IMR-90 (cell line): ENCODE measurements at regions not wholly inside any gene's neighbourhood (a gene's known extent, or its start where the extent isn't known, plus 50 kb on each side); places are given as distances from the start of the nearest gene placed in this dataset.

Source experiments
- ATAC-seq: fragments of 200-7000 bp; cut with Tn5 transposase; 2 replicates; pipeline ENCODE4 v1.9.1; 2020; ENCODE audit warnings: low read depth, mild to moderate bottlenecking, moderate library complexity
- BruUV-seq: library from RNA; stranded (reverse); fragments of 400-500 nt; replicated peaks from 2 replicates; lab custom pipeline; 2021; lab: Mats Ljungman, UMichigan
- CTCF ChIA-PET: fragments of 300-600 bp; formaldehyde crosslinking; extraction: SDS; loops from one replicate; lab custom pipeline; 2021; ENCODE audit warnings: antibody characterized with exemption; lab: Yijun Ruan, JAX
- POLR2A ChIA-PET: fragments of 300-600 bp; sonication (Branson Sonifier 250); formaldehyde crosslinking; loops from one replicate; lab custom pipeline; 2022; ENCODE audit warnings: antibody characterized with exemption; ENCODE audit not compliant: unreplicated experiment; lab: Charles Lee
- DNase-seq: peaks from one replicate; pipeline ENCODE4 v3.0.0; 2013
- H2AFZ ChIP-seq: replicated peaks from 2 replicates; pipeline ENCODE3; 2013; ENCODE audit warnings: low read length, mild to moderate bottlenecking; ENCODE audit not compliant: poor library complexity
- H2AK5ac ChIP-seq: 2 replicates; pipeline ENCODE4 v1.6.1; 2013; ENCODE audit warnings: low read depth, low read length, inconsistent platforms
- H2AK9ac ChIP-seq: replicated peaks from 2 replicates; pipeline ENCODE3; 2013; ENCODE audit warnings: mild to moderate bottlenecking, low read depth, low read length, moderate library complexity; ENCODE audit not compliant: poor library complexity
- H2BK120ac ChIP-seq: 2 replicates; pipeline ENCODE4 v1.6.1; 2013; ENCODE audit warnings: low read depth, low read length, inconsistent platforms
- H2BK15ac ChIP-seq: 3 replicates; pipeline ENCODE4 v1.6.1; 2013; ENCODE audit warnings: low read depth, low read length, inconsistent platforms
- H2BK20ac ChIP-seq: 2 replicates; pipeline ENCODE4 v1.6.1; 2013; ENCODE audit warnings: low read depth, mild to moderate bottlenecking, inconsistent platforms, low read length, moderate library complexity
- H2BK5ac ChIP-seq: 2 replicates; pipeline ENCODE4 v1.6.1; 2013; ENCODE audit warnings: mild to moderate bottlenecking, low read depth, low read length, inconsistent platforms; ENCODE audit not compliant: poor library complexity, severe bottlenecking
- H3K14ac ChIP-seq: replicated peaks from 2 replicates; pipeline ENCODE4 v1.6.1; 2013; ENCODE audit warnings: low read depth, low read length, inconsistent platforms
- H3K18ac ChIP-seq: 2 replicates; pipeline ENCODE4 v1.6.1; 2013; ENCODE audit warnings: low read depth, low read length, control low read depth
- H3K23ac ChIP-seq: 2 replicates; pipeline ENCODE4 v1.6.1; 2013; ENCODE audit warnings: low read depth, low read length, inconsistent platforms
- H3K27ac ChIP-seq: 2 replicates; pipeline ENCODE4 v1.5.1; 2013; ENCODE audit warnings: mild to moderate bottlenecking, control low read depth, low read length; ENCODE audit not compliant: insufficient read depth
- H3K27me3 ChIP-seq: 2 replicates; pipeline ENCODE4 v1.6.1; 2013; ENCODE audit warnings: low read length; ENCODE audit not compliant: control insufficient read depth, insufficient read depth
- H3K36me3 ChIP-seq: 2 replicates; pipeline ENCODE4 v1.6.1; 2013; ENCODE audit warnings: low read length, mixed read lengths; ENCODE audit not compliant: control insufficient read depth, insufficient read depth
- H3K4ac ChIP-seq: 2 replicates; pipeline ENCODE4 v1.6.1; 2013; ENCODE audit warnings: low read depth, low read length, inconsistent platforms
- H3K4me1 ChIP-seq: 2 replicates; pipeline ENCODE4 v1.6.1; 2013; ENCODE audit warnings: low read length, mixed read lengths; ENCODE audit not compliant: control insufficient read depth, insufficient read depth
- H3K4me2 ChIP-seq: 2 replicates; pipeline ENCODE4 v1.6.1; 2013; ENCODE audit warnings: low read depth, mild to moderate bottlenecking, control low read depth, low read length, moderate library complexity
- H3K4me3 ChIP-seq: 2 replicates; pipeline ENCODE4 v1.5.1; 2013; ENCODE audit warnings: low read depth, mild to moderate bottlenecking, control low read depth, low read length, moderate library complexity; ENCODE audit not compliant: insufficient read depth
- H3K56ac ChIP-seq: 2 replicates; pipeline ENCODE4 v1.6.1; 2013; ENCODE audit warnings: low read length, inconsistent platforms; ENCODE audit not compliant: insufficient read depth; ENCODE audit errors: extremely low read depth
- H3K79me1 ChIP-seq, 2 experiments: 2 replicates each; pipeline ENCODE4 v1.6.1; 2013; ENCODE audit warnings: low read length in 2 of 2, inconsistent platforms in 1 of 2, low read depth in 1 of 2
- H3K9ac ChIP-seq: 2 replicates; pipeline ENCODE4 v1.6.1; 2013; ENCODE audit warnings: low read depth, low read length, control low read depth
- H3K9me1 ChIP-seq: 2 replicates; pipeline ENCODE4 v1.6.1; 2013; ENCODE audit warnings: low read length, inconsistent platforms; ENCODE audit not compliant: insufficient read depth
- H3K9me3 ChIP-seq: 2 replicates; pipeline ENCODE4 v1.6.1; 2013; ENCODE audit warnings: low read length; ENCODE audit not compliant: control insufficient read depth, insufficient read depth
- H4K20me1 ChIP-seq: 2 replicates; pipeline ENCODE4 v1.6.1; 2013; ENCODE audit warnings: low read length, inconsistent platforms; ENCODE audit not compliant: insufficient read depth
- H4K5ac ChIP-seq: 2 replicates; pipeline ENCODE4 v1.6.1; 2013; ENCODE audit warnings: mild to moderate bottlenecking, low read depth, low read length, control low read depth
- H4K8ac ChIP-seq, 2 experiments: 2 replicates each; pipeline ENCODE4 v1.6.1; 2013; ENCODE audit warnings: low read depth in 2 of 2, low read length in 2 of 2, control low read depth in 1 of 2, inconsistent platforms in 1 of 2
- H4K91ac ChIP-seq: 2 replicates; pipeline ENCODE4 v1.6.1; 2013; ENCODE audit warnings: low read depth, low read length, inconsistent platforms; ENCODE audit not compliant: insufficient read depth
- BHLHE40 ChIP-seq: fragments of 150-350 bp; IDR thresholded peaks from 2 replicates; pipeline ENCODE4 v1.6.1; 2016; ENCODE audit warnings: mild to moderate bottlenecking, low read depth, low read length
- CHD1 ChIP-seq: IDR thresholded peaks from 2 replicates; pipeline ENCODE4 v1.6.1; 2012; ENCODE audit warnings: low read depth, low read length, improper control_type of control experiment
- MAFK ChIP-seq: IDR thresholded peaks from 2 replicates; pipeline ENCODE4 v1.6.1; 2012; ENCODE audit warnings: low read depth, low read length, improper control_type of control experiment
- MAZ ChIP-seq: IDR thresholded peaks from 2 replicates; pipeline ENCODE4 v1.6.1; 2012; ENCODE audit warnings: low read depth, mild to moderate bottlenecking, low read length, improper control_type of control experiment, moderate library complexity, borderline replicate concordance
- MXI1 ChIP-seq: IDR thresholded peaks from 2 replicates; pipeline ENCODE4 v1.6.1; 2012; ENCODE audit warnings: low read depth, mild to moderate bottlenecking, low read length, moderate library complexity, borderline replicate concordance
- RAD21 ChIP-seq: IDR thresholded peaks from 2 replicates; pipeline ENCODE4 v1.6.1; 2012; ENCODE audit warnings: low read length, improper control_type of control experiment
- RCOR1 ChIP-seq: IDR thresholded peaks from 2 replicates; pipeline ENCODE4 v1.6.1; 2012; ENCODE audit warnings: mild to moderate bottlenecking, low read length, improper control_type of control experiment; ENCODE audit not compliant: insufficient replicate concordance
- SMC3 ChIP-seq: fragments of 150-350 bp; IDR thresholded peaks from 2 replicates; pipeline ENCODE4 v1.6.1; 2016; ENCODE audit warnings: low read depth, mild to moderate bottlenecking, antibody characterized with exemption, low read length, moderate library complexity
- WGBS, 2 experiments: methylation state at CpG; one replicate each; pipeline versions ENCODE4 v1.1.5 to v1.1.7; 2013; ENCODE audit warnings: missing lambda C conversion rate in 2 of 2; ENCODE audit not compliant: insufficient read length in 1 of 2; ENCODE audit errors: extremely low coverage in 2 of 2; 5-methylcytosine and 5-hydroxymethylcytosine counted together
- dilution Hi-C: fragments of 300-500 bp; cut with HindIII; formaldehyde crosslinking; loops from one replicate; pipeline ENCODE4 v1.14.3; 2018; ENCODE audit warnings: low sequenced_read_pairs; ENCODE audit not compliant: unreplicated experiment
- in situ Hi-C: fragments of 300-500 bp; cut with MboI; formaldehyde crosslinking; loops from 3 replicates; pipeline ENCODE4 v1.14.3; 2019; ENCODE audit warnings: low sequenced_read_pairs, inconsistent platforms, mixed read lengths
- intact Hi-C: fragments of 100-400 bp; cut with micrococcal nuclease; formaldehyde crosslinking; loops from 2 replicates; pipeline ENCODE4 v1.10.0; 2022
- TF ChIP-seq, protein P1 (sequence below): fragments of 150-350 bp; IDR thresholded peaks from 2 replicates; pipeline ENCODE4 v1.6.1; 2017; ENCODE audit warnings: mild to moderate bottlenecking, antibody characterized with exemption, low read length, low read depth

DNA sequence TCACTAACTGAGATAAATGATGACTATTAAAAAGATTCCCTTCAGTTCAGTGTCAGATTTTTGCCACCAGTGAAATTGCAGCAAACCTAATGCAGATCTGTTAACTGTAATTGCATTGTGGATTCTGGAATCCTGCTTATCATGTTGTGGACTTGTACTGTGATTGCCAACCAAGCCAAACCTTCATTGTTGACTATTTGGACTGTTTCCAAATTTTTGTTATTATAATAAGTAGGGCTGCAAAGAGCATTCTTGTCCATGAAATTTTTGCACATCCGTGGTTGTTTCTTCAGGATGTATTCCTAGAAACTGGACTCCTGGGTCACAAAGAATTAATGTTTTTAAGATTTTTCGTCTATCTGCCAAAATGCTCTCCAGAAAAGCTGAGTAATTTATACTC is 281.6 kb upstream of the ZMIZ1 start:
- TF ChIP-seq, protein P1, sequence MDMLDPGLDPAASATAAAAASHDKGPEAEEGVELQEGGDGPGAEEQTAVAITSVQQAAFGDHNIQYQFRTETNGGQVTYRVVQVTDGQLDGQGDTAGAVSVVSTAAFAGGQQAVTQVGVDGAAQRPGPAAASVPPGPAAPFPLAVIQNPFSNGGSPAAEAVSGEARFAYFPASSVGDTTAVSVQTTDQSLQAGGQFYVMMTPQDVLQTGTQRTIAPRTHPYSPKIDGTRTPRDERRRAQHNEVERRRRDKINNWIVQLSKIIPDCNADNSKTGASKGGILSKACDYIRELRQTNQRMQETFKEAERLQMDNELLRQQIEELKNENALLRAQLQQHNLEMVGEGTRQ: no peak
- TF ChIP-seq RAD21: no peak
- TF ChIP-seq RCOR1: no peak
- no peak for TF ChIP-seq MXI1
- no peak for TF ChIP-seq CHD1
- no peak for TF ChIP-seq MAZ
- no peak for TF ChIP-seq BHLHE40
- TF ChIP-seq MAFK: no peak
- no peak for TF ChIP-seq SMC3
- intact Hi-C loops: no loop called here
- H2BK20ac ChIP-seq: no peak overlapping the region
- no TSS peak for BruUV-seq
- no peak overlapping the region for H4K8ac ChIP-seq
- no peak overlapping the region for H3K23ac ChIP-seq
- POLR2A ChIA-PET: no interaction called here
- H2AFZ ChIP-seq: no peak overlapping the region
- H3K36me3 ChIP-seq: no peaks in the 10 kb centered on the region
- no peak overlapping the region for H3K56ac ChIP-seq
- no peak overlapping the region for H3K9ac ChIP-seq
- H3K18ac ChIP-seq: no peak overlapping the region
- H3K27me3 ChIP-seq: peaks cover 28% of the 10 kb centered on the region
- H2AK9ac ChIP-seq: no peak overlapping the region
- ATAC-seq (no peak), DNase-seq (no peak)
- H3K4me3 ChIP-seq: no peak overlapping the region
- no peak overlapping the region for H3K4me2 ChIP-seq
- H4K5ac ChIP-seq: no peak overlapping the region
- H3K14ac ChIP-seq: no peak overlapping the region
- dilution Hi-C loops: no loop called here
- H3K79me1 ChIP-seq: no peaks in the 10 kb centered on the region
- H2BK120ac ChIP-seq: no peak overlapping the region
- no peak overlapping the region for H3K27ac ChIP-seq
- in situ Hi-C loops: no loop called here
- WGBS, 2 experiments: no CpG with 5 or more reads among the region's 2 CpGs
- no peak overlapping the region for H2BK5ac ChIP-seq
- no peaks in the 10 kb centered on the region for H3K4me1 ChIP-seq
- no peak overlapping the region for H4K91ac ChIP-seq
- no peak overlapping the region for H2AK5ac ChIP-seq
- CTCF ChIA-PET: interaction anchor here (1.1 kb wide), 1 partner anchor 8 kb away, joined by 3 read pairs; no protein-coding TSS in a partner anchor
- H4K20me1 ChIP-seq: no peaks in the 10 kb centered on the region
- H3K9me3 ChIP-seq: peaks cover 11% of the 10 kb centered on the region
- no peaks in the 10 kb centered on the region for H3K9me1 ChIP-seq
- H2BK15ac ChIP-seq: no peak overlapping the region
- H3K4ac ChIP-seq: no peak overlapping the region
